Activated naive CD8-positive, alpha-beta T cell (primary cell): ENCODE measurements at regions not wholly inside any gene's neighbourhood (a gene's known extent, or its start where the extent isn't known, plus 50 kb on each side); places are given as distances from the start of the nearest gene placed in this dataset.

Experiments
- H3K27ac Mint-ChIP-seq: one replicate; pipeline ENCODE4 v1.8.0; 2021; ENCODE audit warnings: mixed read lengths
- H3K27me3 Mint-ChIP-seq: one replicate; pipeline ENCODE4 v1.8.0; 2021; ENCODE audit warnings: mixed read lengths
- H3K36me3 Mint-ChIP-seq: one replicate; pipeline ENCODE4 v1.8.0; 2021; ENCODE audit warnings: mixed read lengths
- H3K4me1 Mint-ChIP-seq: one replicate; pipeline ENCODE4 v1.8.0; 2021; ENCODE audit warnings: low read depth, mixed read lengths
- H3K4me3 Mint-ChIP-seq: one replicate; pipeline ENCODE4 v1.8.0; 2021; ENCODE audit warnings: mild to moderate bottlenecking, mixed read lengths
- H3K9me3 Mint-ChIP-seq: one replicate; pipeline ENCODE4 v1.8.0; 2021; ENCODE audit warnings: low read depth, mixed read lengths

DNA sequence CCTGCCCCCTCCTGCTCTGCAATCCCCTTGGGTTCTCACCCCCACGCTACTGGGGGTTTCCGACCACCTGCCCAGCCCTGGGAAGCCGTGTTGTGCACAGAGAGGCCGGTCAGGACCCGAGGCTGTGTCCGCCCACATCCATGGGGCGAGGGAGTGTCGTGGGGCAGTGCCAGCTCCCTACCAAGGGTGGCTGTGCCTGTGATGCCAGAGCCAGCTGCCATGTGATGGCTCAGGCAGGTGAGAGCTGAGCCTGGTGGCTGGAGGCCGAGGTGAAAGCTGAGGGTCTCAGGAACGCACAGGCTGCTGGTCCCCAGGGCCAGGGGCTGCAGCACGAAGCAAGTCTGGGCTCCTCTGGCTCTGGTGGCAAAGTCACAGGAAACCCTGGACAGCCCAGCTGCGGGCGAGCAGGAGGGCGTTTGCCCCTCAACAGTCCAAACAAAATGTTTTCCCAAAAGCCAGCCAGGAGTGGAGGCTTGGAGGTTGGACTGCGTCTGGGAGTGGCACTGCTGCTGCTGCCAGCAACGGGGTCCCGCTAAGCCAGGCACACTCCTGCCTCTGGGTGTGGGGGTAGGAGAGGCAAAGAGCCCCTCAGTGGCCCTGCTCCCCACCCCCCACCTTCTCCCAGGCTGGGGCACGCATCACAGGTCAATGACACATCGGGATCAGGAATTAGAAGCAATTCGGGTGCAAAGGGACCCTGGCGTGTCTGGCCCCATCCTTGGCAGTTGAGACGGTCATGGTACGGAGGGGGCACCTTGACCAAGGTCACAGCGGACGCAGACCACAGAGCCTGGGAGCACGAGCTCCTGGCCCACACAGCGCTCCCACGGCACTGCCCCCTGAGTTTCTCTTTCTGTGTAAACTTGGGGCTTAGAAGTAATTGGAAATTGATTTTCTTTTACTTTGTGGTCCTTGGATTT, 72.4 kb upstream of the GPC1 start:
- H3K9me3 Mint-ChIP-seq: peaks cover 15% of the 10 kb centered on the region
- no peak overlapping the region for H3K4me3 Mint-ChIP-seq
- no peaks in the 10 kb centered on the region for H3K27me3 Mint-ChIP-seq
- H3K27ac Mint-ChIP-seq: no peak overlapping the region
- no peaks in the 10 kb centered on the region for H3K4me1 Mint-ChIP-seq
- H3K36me3 Mint-ChIP-seq: peaks cover 2% of the 10 kb centered on the region

DNA sequence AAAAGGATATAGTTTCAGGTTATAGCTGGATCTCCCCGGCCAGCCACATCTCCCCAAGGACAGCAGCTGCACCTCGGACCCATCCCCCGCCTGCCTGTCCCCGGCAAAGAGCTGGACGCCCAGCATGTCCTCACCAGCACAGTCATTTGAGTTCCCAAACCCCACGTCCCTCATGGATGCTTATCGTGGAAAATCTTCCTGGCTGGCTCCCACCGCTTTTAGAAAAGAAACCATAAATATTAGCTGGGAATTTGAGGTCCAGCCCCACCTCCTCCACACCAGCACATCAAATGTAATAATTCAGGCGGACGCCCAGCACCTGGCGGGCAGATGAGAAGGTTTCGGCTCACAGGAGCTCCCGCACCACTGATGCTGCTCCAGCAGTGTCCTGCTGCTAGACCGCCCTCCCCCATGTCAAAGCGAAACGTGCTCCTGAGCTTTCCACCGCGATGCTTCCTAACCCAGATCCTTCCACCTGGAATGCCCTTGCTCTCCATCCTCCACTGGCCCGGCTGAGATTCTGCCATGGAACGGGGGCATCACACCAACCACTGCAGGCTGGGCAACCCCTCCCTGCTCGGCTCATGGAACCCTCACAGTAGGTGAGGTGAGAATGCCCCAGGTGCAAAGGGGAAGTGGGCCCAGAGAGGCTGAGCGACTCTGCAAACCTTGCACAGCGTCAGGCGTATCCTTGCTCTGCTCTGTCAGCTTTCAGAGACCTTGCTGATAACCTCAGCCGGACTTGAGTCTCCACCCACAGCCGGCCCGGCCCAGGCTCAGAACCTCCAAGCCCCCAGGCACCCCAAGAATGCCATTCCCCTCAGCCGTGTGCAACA, 71.5 kb upstream of the GPC1 start:
- Mint-ChIP-seq H3K27ac (no peak overlapping the region), H3K4me3 (no peak overlapping the region), H3K27me3 (no peaks in the 10 kb centered on the region), H3K9me3 (peaks cover 15% of the 10 kb centered on the region), H3K36me3 (peaks cover 2% of the 10 kb centered on the region), H3K4me1 (no peaks in the 10 kb centered on the region)

DNA sequence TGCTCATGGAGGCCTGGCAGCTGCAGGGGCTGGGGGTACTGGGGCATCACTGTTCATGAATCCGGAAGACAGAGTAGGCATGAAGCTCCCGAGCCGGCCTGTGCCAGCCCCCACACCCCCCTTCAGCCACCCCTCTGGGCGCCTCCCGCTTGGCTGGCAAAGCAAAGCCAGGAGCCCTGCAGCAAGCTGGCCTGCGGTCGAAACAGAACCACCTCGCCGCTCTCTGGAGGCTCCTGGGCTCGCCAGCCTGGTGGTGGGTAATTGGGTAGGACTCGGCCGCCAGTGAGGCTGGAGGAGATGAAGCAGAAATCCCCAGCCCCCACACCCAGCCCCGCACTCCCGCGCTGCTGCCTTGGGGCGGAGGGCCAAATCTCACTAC, 70.9 kb upstream of the GPC1 start:
- no peak overlapping the region for H3K27ac Mint-ChIP-seq
- peaks cover 2% of the 10 kb centered on the region for H3K36me3 Mint-ChIP-seq
- H3K27me3 Mint-ChIP-seq: no peaks in the 10 kb centered on the region

DNA sequence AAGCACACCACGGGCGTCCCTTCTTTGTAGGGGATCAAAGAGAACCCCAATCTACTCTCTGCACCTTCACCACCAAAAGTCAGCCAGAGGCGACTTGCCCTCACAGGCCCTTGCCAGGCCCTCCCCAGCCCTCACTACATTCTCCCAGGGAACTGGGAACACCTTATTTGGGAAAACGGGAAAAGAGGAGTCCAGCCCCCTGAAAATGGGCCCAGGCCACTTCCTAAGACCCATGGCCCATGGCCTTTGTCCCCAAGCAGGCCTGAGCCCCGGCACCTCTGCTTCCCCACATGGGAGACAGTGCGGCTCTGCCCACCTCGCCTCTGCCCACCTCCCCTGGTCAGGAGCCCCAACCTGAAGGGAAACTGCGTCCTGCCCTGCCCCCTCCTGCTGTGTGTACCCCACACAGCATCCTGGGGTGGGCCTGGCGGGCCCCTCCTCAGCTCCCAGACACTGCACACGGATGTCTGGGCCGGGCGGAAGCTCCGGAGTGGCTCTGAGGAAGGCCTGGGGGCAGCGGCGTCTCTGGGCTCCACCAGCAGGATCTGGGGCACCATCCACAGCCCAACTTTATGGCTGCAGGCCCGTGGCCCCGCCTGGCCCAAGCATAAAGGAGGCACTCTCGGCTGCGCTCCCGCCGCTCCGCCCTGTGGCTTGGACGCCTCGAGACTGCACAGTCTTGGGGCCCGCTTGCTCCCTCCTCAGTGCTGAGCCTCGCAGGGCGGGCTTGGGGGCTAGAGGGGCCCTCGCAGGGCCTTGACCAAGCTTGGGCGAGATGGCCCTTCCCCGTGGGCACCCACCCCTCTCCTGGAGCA, 70.3 kb upstream of the GPC1 start:
- H3K27ac Mint-ChIP-seq: no peak overlapping the region
- H3K36me3 Mint-ChIP-seq: peaks cover 2% of the 10 kb centered on the region
- H3K4me1 Mint-ChIP-seq: no peaks in the 10 kb centered on the region
- no peak overlapping the region for H3K4me3 Mint-ChIP-seq
- peaks cover 13% of the 10 kb centered on the region for H3K9me3 Mint-ChIP-seq
- no peaks in the 10 kb centered on the region for H3K27me3 Mint-ChIP-seq

More for the DNA sequence above, 70.9 kb upstream of the GPC1 start:
- Mint-ChIP-seq H3K4me3 (no peak overlapping the region), H3K4me1 (no peaks in the 10 kb centered on the region), H3K9me3 (peaks cover 15% of the 10 kb centered on the region)

DNA sequence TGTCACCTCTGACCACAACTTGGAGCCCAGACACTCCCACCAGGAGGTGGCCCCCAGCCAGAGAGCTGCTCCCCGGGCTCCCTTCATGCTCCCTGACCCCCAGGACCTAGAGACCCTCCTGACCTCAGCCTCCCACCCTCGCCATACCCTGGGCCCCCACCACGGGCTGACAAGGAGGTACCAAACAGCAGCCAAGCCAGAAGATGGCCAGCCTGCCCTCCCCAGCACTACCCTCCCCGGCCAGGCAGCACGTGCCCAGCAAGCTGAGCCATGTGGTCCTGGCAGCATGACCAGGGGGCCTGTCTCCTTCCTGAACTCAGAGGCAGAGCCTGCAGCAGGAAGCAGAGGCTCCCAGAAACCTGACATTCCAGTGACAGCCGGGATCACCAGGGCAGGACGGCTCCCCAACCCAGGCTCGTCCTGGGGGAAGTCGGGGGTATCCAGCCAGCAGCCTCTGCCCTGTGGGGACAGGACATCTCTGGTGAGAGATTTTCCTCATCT, 69.4 kb upstream of the GPC1 start:
- Mint-ChIP-seq H3K9me3 (peaks cover 4% of the 10 kb centered on the region), H3K27ac (no peak overlapping the region), H3K27me3 (no peaks in the 10 kb centered on the region), H3K36me3 (no peaks in the 10 kb centered on the region), H3K4me3 (no peak overlapping the region), H3K4me1 (no peaks in the 10 kb centered on the region)

GRCh38 chr2:240366901-240367300, 68.6 kb upstream of the GPC1 start:
- H3K9me3 Mint-ChIP-seq: no peaks in the 10 kb centered on the region
- H3K27ac Mint-ChIP-seq: no peak overlapping the region
- no peaks in the 10 kb centered on the region for H3K36me3 Mint-ChIP-seq
- H3K27me3 Mint-ChIP-seq: no peaks in the 10 kb centered on the region
- H3K4me1 Mint-ChIP-seq: no peaks in the 10 kb centered on the region
- H3K4me3 Mint-ChIP-seq: no peak overlapping the region

DNA sequence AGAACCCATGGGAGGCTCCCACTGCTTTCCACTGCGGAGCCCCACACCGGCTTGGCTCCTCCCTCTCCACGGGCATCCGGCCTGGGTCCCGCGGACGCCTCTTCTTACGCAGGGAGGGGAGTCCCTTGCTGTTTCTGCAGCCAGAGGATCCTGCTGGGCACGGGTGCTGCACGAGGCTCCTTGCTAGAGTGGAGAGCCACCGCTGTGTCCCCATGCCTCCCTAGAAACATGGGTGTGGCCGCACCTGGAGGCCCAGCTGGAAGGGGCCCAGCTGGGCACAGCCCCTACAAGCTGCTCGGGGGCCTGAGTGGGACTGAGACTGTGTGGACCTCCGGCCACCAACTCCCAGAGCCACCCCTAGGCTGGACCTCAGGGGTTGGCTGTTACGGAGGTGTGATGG, 67.7 kb upstream of the GPC1 start:
- H3K4me1 Mint-ChIP-seq: no peaks in the 10 kb centered on the region
- H3K36me3 Mint-ChIP-seq: no peaks in the 10 kb centered on the region
- H3K27me3 Mint-ChIP-seq: no peaks in the 10 kb centered on the region
- no peak overlapping the region for H3K4me3 Mint-ChIP-seq
- H3K9me3 Mint-ChIP-seq: no peaks in the 10 kb centered on the region
- no peak overlapping the region for H3K27ac Mint-ChIP-seq

DNA sequence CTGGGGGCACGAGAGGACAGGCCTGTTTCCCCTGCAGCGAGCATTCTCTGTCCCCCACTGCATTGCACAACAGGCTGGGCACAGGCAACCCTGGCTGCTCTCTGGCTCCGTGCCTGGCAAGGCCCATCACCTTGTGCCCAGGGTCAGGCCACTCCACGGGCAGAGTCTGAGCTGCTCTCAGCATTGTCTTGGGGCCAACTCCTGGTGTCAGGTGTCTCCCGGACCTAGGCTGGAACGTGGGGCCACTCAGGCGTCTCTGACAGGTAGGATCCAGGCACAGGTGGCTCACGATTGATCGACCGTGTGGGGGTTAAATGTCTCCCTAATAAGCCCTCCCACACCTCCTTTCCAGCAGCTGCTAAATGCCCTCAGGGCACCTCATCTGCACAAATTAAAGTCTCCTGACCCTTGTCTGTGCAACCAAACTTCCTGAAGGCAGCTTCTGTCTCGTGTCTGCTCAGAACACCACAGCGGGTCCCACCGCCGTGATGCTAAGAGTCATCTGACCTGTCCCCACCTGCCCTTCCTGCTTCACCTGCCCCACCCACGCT, 66.6 kb upstream of the GPC1 start:
- Mint-ChIP-seq H3K9me3 (no peaks in the 10 kb centered on the region), H3K27ac (no peak overlapping the region), H3K4me3 (no peak overlapping the region), H3K4me1 (no peaks in the 10 kb centered on the region), H3K36me3 (no peaks in the 10 kb centered on the region), H3K27me3 (no peaks in the 10 kb centered on the region)

DNA sequence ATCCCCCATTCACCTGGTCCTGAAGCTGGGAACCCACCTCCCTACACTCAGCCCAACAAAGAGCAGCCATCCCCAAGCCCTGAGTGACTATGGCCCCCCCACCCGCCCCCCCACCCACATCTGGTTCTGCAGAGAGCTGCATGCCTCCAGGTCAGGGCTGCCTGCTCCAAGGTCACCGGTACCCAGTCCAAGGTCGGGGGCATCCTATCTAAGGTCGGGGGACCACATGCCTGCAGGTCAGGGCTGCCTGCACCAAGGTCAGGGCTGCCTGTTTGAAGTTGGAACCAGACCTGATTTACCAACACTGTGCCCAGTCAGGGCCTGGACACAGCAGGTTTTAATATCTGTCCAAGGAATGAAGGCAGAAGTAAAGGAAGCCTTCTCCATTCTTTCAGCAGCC, 66.1 kb upstream of the GPC1 start:
- no peaks in the 10 kb centered on the region for H3K9me3 Mint-ChIP-seq
- no peaks in the 10 kb centered on the region for H3K27me3 Mint-ChIP-seq
- no peak overlapping the region for H3K4me3 Mint-ChIP-seq
- H3K27ac Mint-ChIP-seq: no peak overlapping the region
- H3K4me1 Mint-ChIP-seq: no peaks in the 10 kb centered on the region
- no peaks in the 10 kb centered on the region for H3K36me3 Mint-ChIP-seq

DNA sequence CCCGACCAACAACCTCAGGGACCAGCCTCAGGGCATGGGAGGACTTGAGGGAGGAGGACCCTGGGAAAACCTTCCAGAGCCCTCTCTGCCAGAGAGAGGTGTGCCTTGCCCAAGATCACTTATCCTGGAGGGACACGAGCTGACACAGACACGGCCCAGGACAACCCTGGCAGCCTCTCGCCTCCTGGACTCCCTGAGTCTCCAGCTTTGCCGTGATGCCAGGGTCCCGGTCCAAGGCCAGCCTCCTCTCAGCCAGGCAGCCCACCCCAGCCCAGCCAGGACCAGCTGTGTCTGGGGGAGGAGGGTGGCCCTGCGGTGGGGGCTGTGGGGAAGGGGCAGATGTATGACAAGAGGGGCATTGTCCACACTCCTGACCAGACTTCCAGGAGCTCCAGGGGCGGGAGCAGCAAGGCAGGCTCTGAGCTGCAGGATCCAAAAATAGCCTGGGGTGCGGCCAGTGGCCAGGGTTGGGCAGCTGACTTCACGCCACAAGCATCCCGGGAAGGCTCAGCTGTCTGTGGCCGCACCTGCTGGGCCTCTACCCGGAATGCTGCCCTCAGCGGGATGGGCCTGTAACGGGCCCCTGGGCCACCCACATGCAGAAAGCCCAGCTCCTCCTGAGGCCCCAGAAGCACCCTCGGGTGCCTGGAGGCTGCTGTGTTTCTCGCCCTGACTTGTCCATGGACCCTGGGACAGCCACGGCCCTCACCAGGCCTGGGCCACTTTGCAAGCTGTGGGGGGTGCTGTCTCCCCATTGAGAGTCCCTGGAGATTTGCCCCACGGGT, 65.5 kb upstream of the GPC1 start:
- H3K4me1 Mint-ChIP-seq: no peaks in the 10 kb centered on the region
- H3K27ac Mint-ChIP-seq: no peak overlapping the region
- H3K36me3 Mint-ChIP-seq: no peaks in the 10 kb centered on the region

DNA sequence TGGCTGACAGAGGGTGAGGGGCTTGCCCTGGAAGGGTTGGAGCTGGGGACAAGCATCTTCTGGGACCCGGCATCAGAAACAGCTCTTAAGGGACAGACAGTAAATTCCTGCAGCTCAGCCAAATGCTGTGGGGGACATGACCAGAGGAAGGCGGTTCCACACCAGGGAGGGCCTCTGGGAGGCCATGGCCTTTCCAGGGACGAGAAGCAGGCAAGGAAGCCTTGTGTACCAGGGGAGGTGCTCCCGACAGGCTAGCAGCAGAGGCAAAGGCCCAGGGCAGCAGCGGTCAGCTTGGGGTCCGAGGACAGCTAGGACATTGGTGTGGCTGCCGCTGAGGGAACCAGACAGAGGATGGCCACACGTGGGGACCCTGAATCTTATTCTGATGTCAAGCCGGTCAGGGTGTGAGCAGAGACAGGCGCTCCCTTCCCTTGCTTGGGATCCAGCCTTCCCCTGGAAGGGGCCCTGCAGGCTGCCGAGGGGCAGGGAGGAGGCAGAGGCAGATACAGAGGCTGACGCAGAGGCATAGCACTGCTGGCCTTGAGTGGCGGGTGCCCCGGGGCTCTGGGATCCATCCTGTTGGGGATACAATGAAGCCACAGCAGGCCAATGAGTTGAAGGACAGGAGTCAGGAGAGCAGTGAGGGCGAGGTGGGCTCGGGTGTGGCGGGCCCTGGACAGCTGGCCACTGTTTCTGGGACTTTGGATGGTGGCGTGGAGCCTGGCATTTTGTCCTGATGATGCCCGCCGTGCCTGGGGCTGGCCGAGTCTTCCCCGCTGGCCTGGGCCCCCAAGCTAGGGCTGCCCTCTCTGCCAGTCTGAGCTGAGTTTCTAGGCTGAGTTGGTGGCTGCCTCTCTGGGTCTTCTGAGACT, 64.1 kb upstream of the GPC1 start:
- no peaks in the 10 kb centered on the region for H3K9me3 Mint-ChIP-seq
- no peaks in the 10 kb centered on the region for H3K4me1 Mint-ChIP-seq
- no peaks in the 10 kb centered on the region for H3K27me3 Mint-ChIP-seq
- H3K36me3 Mint-ChIP-seq: no peaks in the 10 kb centered on the region
- H3K27ac Mint-ChIP-seq: no peak overlapping the region
- H3K4me3 Mint-ChIP-seq: no peak overlapping the region

More for the DNA sequence above, 65.5 kb upstream of the GPC1 start:
- H3K27me3 Mint-ChIP-seq: no peaks in the 10 kb centered on the region
- H3K4me3 Mint-ChIP-seq: no peak overlapping the region
- H3K9me3 Mint-ChIP-seq: no peaks in the 10 kb centered on the region

GRCh38 chr2:240372101-240372500, 63.4 kb upstream of the GPC1 start:
- H3K27ac Mint-ChIP-seq: no peak overlapping the region
- no peaks in the 10 kb centered on the region for H3K36me3 Mint-ChIP-seq
- H3K9me3 Mint-ChIP-seq: no peaks in the 10 kb centered on the region
- H3K27me3 Mint-ChIP-seq: no peaks in the 10 kb centered on the region
- H3K4me3 Mint-ChIP-seq: no peak overlapping the region
- no peaks in the 10 kb centered on the region for H3K4me1 Mint-ChIP-seq

- H3K4me3 Mint-ChIP-seq: no peak overlapping the region
- no peaks in the 10 kb centered on the region for H3K27me3 Mint-ChIP-seq
- H3K27ac Mint-ChIP-seq: no peak overlapping the region
- no peaks in the 10 kb centered on the region for H3K36me3 Mint-ChIP-seq
- no peaks in the 10 kb centered on the region for H3K9me3 Mint-ChIP-seq
- H3K4me1 Mint-ChIP-seq: no peaks in the 10 kb centered on the region
Measured at GRCh38 chr2:240373289-240373885, 62.1 kb upstream of the GPC1 start.
